SU-DHL-6 (cell line): ENCODE measurements at regions not wholly inside any gene's neighbourhood (a gene's known extent, or its start where the extent isn't known, plus 50 kb on each side); places are given as distances from the start of the nearest gene placed in this dataset.

Experiments used
- CTCF ChIP-seq: fragments of 200-600 bp; sonication (generic); IDR thresholded peaks from one replicate; pipeline ENCODE4 v1.5.1; 2017; ENCODE audit warnings: antibody characterized with exemption, mild to moderate bottlenecking, low read length, moderate library complexity; ENCODE audit not compliant: insufficient read depth, poor library complexity, severe bottlenecking
- EZH2phosphoT487 ChIP-seq: fragments of 200-600 bp; sonication (generic), shearing (Covaris generic); conservative IDR thresholded peaks from 2 replicates; pipeline ENCODE4 v1.6.1; 2018; ENCODE audit warnings: mild to moderate bottlenecking, antibody characterized with exemption, low read length, moderate library complexity, mixed read lengths

- TF ChIP-seq CTCF (no peak), EZH2phosphoT487 (no peak)
Observed at GRCh38 chr14:22393796-22394195, 195.2 kb downstream of the DAD1 start.
